Activated CD4-positive, alpha-beta T cell treated with anti-CD3 and anti-CD28 coated beads, Interleukin-2, amount 10 ng/mL, durations not matched to agents 7 days and 5 days (primary cell): ENCODE measurements at regions not wholly inside any gene's neighbourhood (a gene's known extent, or its start where the extent isn't known, plus 50 kb on each side); places are given as distances from the start of the nearest gene placed in this dataset.

ENCODE experiments used
- CTCF ChIA-PET: fragments of 350-600 bp; sonication (Branson Sonifier 250); formaldehyde crosslinking; loops from one replicate; lab custom pipeline; 2021; ENCODE audit warnings: antibody characterized with exemption; lab: Charles Lee
- POLR2A ChIA-PET: fragments of 350-600 bp; sonication (Branson Sonifier 250); formaldehyde crosslinking; loops from one replicate; lab custom pipeline; 2021; ENCODE audit warnings: antibody characterized with exemption; lab: Charles Lee
- DNase-seq: peaks from one replicate; pipeline ENCODE4 v3.0.0-alpha.2; 2020
- H3K27ac Mint-ChIP-seq: one replicate; pipeline ENCODE4 v1.8.0; 2021; ENCODE audit warnings: mild to moderate bottlenecking, moderate library complexity, mixed read lengths
- H3K27me3 Mint-ChIP-seq: one replicate; pipeline ENCODE4 v1.8.0; 2021; ENCODE audit warnings: mixed read lengths
- H3K36me3 Mint-ChIP-seq: one replicate; pipeline ENCODE4 v1.8.0; 2021; ENCODE audit warnings: low read depth, mixed read lengths
- H3K4me1 Mint-ChIP-seq: one replicate; pipeline ENCODE4 v1.8.0; 2021; ENCODE audit warnings: mixed read lengths
- H3K4me3 Mint-ChIP-seq: one replicate; pipeline ENCODE4 v1.8.0; 2021; ENCODE audit warnings: mild to moderate bottlenecking, moderate library complexity, mixed read lengths
- H3K9me3 Mint-ChIP-seq: one replicate; pipeline ENCODE4 v1.8.0; 2021; ENCODE audit warnings: mixed read lengths

DNA sequence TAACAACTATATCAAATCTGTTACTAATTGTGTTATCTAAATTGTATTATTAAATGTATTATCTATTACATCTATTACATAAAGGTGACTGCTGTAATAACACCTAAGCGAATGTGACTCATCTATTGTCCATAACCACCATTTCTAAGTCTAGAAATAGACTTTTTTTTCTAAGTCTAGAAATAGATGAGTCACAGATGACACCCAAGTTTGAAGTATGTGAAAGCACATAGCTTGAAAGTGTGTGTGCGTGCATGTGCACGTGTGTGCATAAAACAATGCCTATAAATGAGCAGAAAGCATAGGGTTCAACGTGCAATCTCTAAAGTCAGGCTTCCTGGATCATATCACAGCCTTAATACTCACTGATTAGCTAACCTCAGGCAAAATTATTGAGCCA is 451.3 kb upstream of the USP15 start:
- no peak for DNase-seq
- Mint-ChIP-seq H3K36me3 (no peaks in the 10 kb centered on the region), H3K27ac (no peak overlapping the region), H3K27me3 (no peaks in the 10 kb centered on the region), H3K4me1 (no peaks in the 10 kb centered on the region), H3K9me3 (peaks cover 19% of the 10 kb centered on the region), H3K4me3 (no peak overlapping the region)
- POLR2A ChIA-PET, result no interaction called here
- CTCF ChIA-PET, result no interaction called here

GRCh38 chr12:61810486-61810885 is 449.7 kb upstream of the USP15 start:
- Mint-ChIP-seq H3K4me1 (no peaks in the 10 kb centered on the region), H3K4me3 (no peak overlapping the region), H3K27ac (no peak overlapping the region), H3K36me3 (no peaks in the 10 kb centered on the region), H3K9me3 (peaks cover 19% of the 10 kb centered on the region), H3K27me3 (no peaks in the 10 kb centered on the region)
- DNase-seq, result no peak
- ChIA-PET POLR2A (no interaction called here), CTCF (no interaction called here)

GRCh38 chr12:61821381-61821780 is 438.8 kb upstream of the USP15 start:
- ChIA-PET CTCF (no interaction called here), POLR2A (no interaction called here)

DNA sequence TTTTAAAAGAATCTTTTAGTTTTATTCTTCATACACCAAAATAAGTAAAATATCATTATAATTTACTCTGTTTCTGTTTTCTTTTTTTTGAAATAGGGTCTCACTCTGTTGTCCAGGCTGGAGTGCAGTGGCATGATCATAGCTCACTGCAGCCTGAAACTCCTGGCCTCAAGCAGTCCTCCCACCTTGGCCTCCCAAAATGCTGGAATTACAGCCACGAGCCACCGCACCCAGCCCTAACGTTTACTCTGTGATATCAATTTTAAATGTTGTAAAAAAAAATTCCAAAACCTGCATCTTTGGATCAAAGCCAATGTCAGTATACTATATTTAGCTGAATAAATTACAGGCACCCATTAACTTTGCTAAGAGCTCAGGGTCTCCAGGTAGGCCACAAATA is 437.1 kb upstream of the USP15 start:
- H3K36me3 Mint-ChIP-seq, result no peaks in the 10 kb centered on the region
- POLR2A ChIA-PET, result no interaction called here
- no peak overlapping the region for H3K27ac Mint-ChIP-seq
- H3K4me1 Mint-ChIP-seq, result no peaks in the 10 kb centered on the region
- no peaks in the 10 kb centered on the region for H3K27me3 Mint-ChIP-seq
- CTCF ChIA-PET, result no interaction called here
- no peak overlapping the region for H3K4me3 Mint-ChIP-seq
- DNase-seq, result no peak
- H3K9me3 Mint-ChIP-seq, result no peaks in the 10 kb centered on the region

More at GRCh38 chr12:61821381-61821780, 438.8 kb upstream of the USP15 start:
- Mint-ChIP-seq H3K4me1 (no peaks in the 10 kb centered on the region), H3K27ac (no peak overlapping the region), H3K4me3 (no peak overlapping the region), H3K9me3 (no peaks in the 10 kb centered on the region), H3K27me3 (no peaks in the 10 kb centered on the region), H3K36me3 (no peaks in the 10 kb centered on the region)
- no peak for DNase-seq

DNA sequence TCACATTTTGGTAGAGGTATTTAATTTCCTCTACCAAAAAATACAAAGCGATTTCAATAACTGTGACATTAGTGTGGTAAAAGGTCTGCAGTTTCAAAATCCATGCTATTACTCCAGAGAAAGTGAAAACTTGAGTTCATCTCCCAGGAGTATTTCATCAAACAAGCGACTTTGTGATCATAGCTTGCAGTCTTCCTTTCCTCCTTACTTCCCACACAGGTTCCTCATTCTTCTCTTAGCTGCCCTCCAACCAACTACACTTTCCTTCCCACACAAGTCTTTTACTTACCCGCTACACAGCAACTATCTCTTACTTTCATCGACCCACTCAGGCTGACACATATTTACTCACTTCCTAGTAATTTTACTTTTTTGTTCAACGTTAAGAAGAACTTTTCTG is 413.4 kb upstream of the USP15 start:
- no peaks in the 10 kb centered on the region for H3K27me3 Mint-ChIP-seq
- CTCF ChIA-PET, result no interaction called here
- POLR2A ChIA-PET, result no interaction called here
- H3K9me3 Mint-ChIP-seq, result no peaks in the 10 kb centered on the region
- no peaks in the 10 kb centered on the region for H3K4me1 Mint-ChIP-seq
- no peak for DNase-seq
- H3K36me3 Mint-ChIP-seq, result no peaks in the 10 kb centered on the region
- no peak overlapping the region for H3K27ac Mint-ChIP-seq
- no peak overlapping the region for H3K4me3 Mint-ChIP-seq

DNA sequence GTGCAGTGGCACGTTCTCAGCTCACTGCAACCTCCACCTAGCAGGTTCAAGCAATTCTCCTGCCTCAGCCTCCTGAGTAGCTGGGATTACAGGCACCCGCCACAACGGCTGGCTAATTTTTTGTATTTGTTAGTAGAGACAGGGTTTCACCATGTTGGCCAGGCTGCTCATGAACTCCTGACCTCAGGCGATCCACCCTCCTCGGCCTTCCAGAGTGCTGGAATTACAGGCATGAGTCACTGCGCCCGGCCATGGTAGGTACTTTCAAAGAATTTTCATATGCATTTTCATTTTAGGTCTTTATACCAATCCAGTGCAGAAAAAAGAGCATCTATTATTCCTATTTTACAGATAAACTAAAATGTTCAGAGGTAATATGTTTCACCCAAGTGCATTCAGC is 411.3 kb upstream of the USP15 start:
- Mint-ChIP-seq H3K27me3 (no peaks in the 10 kb centered on the region), H3K9me3 (no peaks in the 10 kb centered on the region), H3K36me3 (no peaks in the 10 kb centered on the region), H3K27ac (no peak overlapping the region), H3K4me1 (no peaks in the 10 kb centered on the region), H3K4me3 (no peak overlapping the region)
- no peak for DNase-seq
- CTCF ChIA-PET, result no interaction called here
- POLR2A ChIA-PET, result no interaction called here

DNA sequence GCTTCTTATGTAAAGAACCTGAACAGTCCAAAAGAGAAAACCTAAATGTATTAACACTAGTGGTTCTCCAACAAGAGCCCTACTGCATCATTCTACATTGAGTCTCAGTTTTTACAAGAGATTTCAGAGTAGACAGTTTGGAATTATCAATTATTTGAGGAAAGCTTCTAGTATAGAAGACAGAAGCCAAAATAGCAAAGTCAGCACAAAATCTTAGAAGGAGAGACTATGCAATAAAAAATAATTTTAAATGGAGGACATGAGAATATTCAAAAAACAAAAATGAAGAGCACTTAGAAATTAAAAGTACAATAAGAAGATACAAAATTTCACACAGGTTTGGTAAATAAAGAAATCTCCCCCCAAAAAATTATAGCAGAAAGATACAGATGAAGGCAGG is 406.3 kb upstream of the USP15 start:
- H3K27ac Mint-ChIP-seq, result no peak overlapping the region
- no peak overlapping the region for H3K4me3 Mint-ChIP-seq
- H3K4me1 Mint-ChIP-seq, result no peaks in the 10 kb centered on the region
- ChIA-PET CTCF (no interaction called here), POLR2A (no interaction called here)
- H3K36me3 Mint-ChIP-seq, result no peaks in the 10 kb centered on the region
- no peak for DNase-seq
- H3K9me3 Mint-ChIP-seq, result peaks cover 4% of the 10 kb centered on the region
- H3K27me3 Mint-ChIP-seq, result peaks cover 9% of the 10 kb centered on the region

GRCh38 chr12:61854902-61855301 is 405.3 kb upstream of the USP15 start:
- no peak for DNase-seq
- CTCF ChIA-PET, result no interaction called here
- peaks cover 9% of the 10 kb centered on the region for H3K27me3 Mint-ChIP-seq
- H3K4me1 Mint-ChIP-seq, result no peaks in the 10 kb centered on the region
- peaks cover 4% of the 10 kb centered on the region for H3K9me3 Mint-ChIP-seq
- H3K4me3 Mint-ChIP-seq, result no peak overlapping the region
- H3K36me3 Mint-ChIP-seq, result no peaks in the 10 kb centered on the region
- H3K27ac Mint-ChIP-seq, result no peak overlapping the region
- POLR2A ChIA-PET, result no interaction called here

DNA sequence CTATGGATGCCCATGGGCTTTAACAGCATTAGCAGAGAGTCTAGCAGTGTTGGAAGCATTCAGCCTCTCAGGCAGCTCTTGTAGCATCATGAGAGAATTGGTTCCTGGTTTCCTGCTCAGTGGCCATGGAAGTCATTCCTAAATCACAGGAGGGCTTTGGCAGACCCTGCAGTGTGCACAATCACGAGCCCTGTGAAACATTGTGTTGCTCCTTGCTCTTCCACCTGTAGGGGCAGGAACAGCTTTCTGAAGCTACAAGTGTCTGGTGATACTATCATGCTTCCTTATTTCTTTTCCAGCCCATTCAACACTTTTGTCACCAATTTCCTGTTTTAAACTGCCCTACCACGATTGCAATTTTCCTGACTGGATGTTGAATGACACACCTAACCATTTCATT is 402.2 kb upstream of the USP15 start:
- H3K27me3 Mint-ChIP-seq, result peaks cover 9% of the 10 kb centered on the region

DNA sequence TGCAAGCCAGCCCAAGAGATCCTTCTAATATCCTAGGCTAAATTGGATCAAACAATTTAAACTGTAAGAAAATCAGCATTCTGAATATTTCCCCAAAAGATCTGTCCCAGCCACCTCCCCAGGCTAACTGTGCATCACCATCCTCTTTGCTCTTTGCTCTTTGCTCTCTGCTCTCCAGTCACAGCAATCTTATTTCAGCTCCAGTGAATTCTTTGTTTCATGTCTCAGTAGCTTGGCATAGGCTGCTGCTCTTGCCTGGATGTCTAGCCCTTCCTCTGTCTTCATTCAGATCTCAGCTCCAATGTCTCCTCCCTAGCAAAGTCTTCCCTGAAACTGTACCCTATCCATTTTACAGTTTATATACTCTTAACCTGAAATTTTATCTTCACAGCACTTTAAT is 399.8 kb upstream of the USP15 start:
- Mint-ChIP-seq H3K9me3 (no peaks in the 10 kb centered on the region), H3K27me3 (peaks cover 2% of the 10 kb centered on the region), H3K4me3 (no peak overlapping the region), H3K36me3 (no peaks in the 10 kb centered on the region), H3K27ac (no peak overlapping the region), H3K4me1 (no peaks in the 10 kb centered on the region)
- DNase-seq, result no peak
- POLR2A ChIA-PET, result no interaction called here
- CTCF ChIA-PET, result no interaction called here

More for the DNA sequence above, 402.2 kb upstream of the USP15 start:
- no peaks in the 10 kb centered on the region for H3K36me3 Mint-ChIP-seq
- POLR2A ChIA-PET, result no interaction called here
- no peak for DNase-seq
- no peak overlapping the region for H3K27ac Mint-ChIP-seq
- no peaks in the 10 kb centered on the region for H3K4me1 Mint-ChIP-seq
- H3K9me3 Mint-ChIP-seq, result peaks cover 4% of the 10 kb centered on the region
- H3K4me3 Mint-ChIP-seq, result no peak overlapping the region
- CTCF ChIA-PET, result no interaction called here

DNA sequence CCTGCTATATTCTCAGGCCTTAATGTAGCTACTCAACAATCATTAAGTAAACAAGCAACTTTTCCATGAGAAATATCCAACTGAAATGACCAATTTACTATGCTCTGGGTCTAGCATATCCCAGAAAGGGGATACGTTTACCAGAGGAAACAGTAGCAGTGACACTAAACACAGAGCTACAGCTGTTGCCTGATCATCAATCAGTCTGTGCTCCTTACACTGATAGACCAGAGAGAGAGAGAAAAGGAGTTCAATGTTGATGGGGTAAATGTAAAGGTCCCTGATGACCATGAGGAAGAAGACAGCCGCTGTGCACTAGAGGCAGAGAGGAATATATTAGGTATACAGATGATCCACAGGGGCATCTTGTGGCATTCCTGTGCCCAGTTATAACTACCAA is 397.2 kb upstream of the USP15 start:
- POLR2A ChIA-PET, result no interaction called here
- Mint-ChIP-seq H3K27ac (no peak overlapping the region), H3K4me3 (no peak overlapping the region), H3K27me3 (no peaks in the 10 kb centered on the region), H3K9me3 (no peaks in the 10 kb centered on the region), H3K4me1 (no peaks in the 10 kb centered on the region), H3K36me3 (no peaks in the 10 kb centered on the region)
- CTCF ChIA-PET, result no interaction called here
- DNase-seq, result no peak

- H3K27me3 Mint-ChIP-seq, result no peaks in the 10 kb centered on the region
- no peaks in the 10 kb centered on the region for H3K9me3 Mint-ChIP-seq
- POLR2A ChIA-PET, result no interaction called here
- no peak overlapping the region for H3K27ac Mint-ChIP-seq
- DNase-seq, result no peak
- CTCF ChIA-PET, result no interaction called here
- H3K4me3 Mint-ChIP-seq, result no peak overlapping the region
- H3K4me1 Mint-ChIP-seq, result no peaks in the 10 kb centered on the region
- no peaks in the 10 kb centered on the region for H3K36me3 Mint-ChIP-seq
These were observed 396.4 kb upstream of the USP15 start for GRCh38 chr12:61863811-61864210.

GRCh38 chr12:61869796-61870195 is 390.4 kb upstream of the USP15 start:
- Mint-ChIP-seq H3K4me3 (no peak overlapping the region), H3K4me1 (peaks cover 2% of the 10 kb centered on the region), H3K36me3 (no peaks in the 10 kb centered on the region), H3K27me3 (peaks cover 7% of the 10 kb centered on the region), H3K9me3 (peaks cover 2% of the 10 kb centered on the region), H3K27ac (no peak overlapping the region)
- POLR2A ChIA-PET, result no interaction called here
- no peak for DNase-seq
- CTCF ChIA-PET, result no interaction called here

GRCh38 chr12:61870658-61871484 is 389.3 kb upstream of the USP15 start:
- H3K27me3 Mint-ChIP-seq, result peaks cover 9% of the 10 kb centered on the region
- CTCF ChIA-PET, result no interaction called here
- peaks cover 2% of the 10 kb centered on the region for H3K4me1 Mint-ChIP-seq
- H3K4me3 Mint-ChIP-seq, result no peak overlapping the region
- POLR2A ChIA-PET, result no interaction called here
- H3K9me3 Mint-ChIP-seq, result peaks cover 2% of the 10 kb centered on the region
- peak; percentile 40 for DNase-seq
- no peak overlapping the region for H3K27ac Mint-ChIP-seq
- no peaks in the 10 kb centered on the region for H3K36me3 Mint-ChIP-seq
